B cell (primary cell): ENCODE measurements at regions not wholly inside any gene's neighbourhood (a gene's known extent, or its start where the extent isn't known, plus 50 kb on each side); places are given as distances from the start of the nearest gene placed in this dataset.

Experiments
- CTCF ChIP-seq: fragments of 200-600 bp; IDR thresholded peaks from one replicate; pipeline ENCODE4 v1.8.0; 2022; ENCODE audit warnings: antibody characterized with exemption, mild to moderate bottlenecking
- EZH2 ChIP-seq: IDR thresholded peaks from 2 replicates; pipeline ENCODE4 v1.6.1; 2012; ENCODE audit warnings: borderline replicate concordance, low read depth, mild to moderate bottlenecking, moderate library complexity, low read length; ENCODE audit not compliant: insufficient read depth, poor library complexity, severe bottlenecking

- TF ChIP-seq CTCF: no peak
- TF ChIP-seq EZH2: no peak
Observed at GRCh38 chr1:193567937-193568336, 381.5 kb upstream of the B3GALT2 start.
